KOPT-K1 (cell line): ENCODE measurements at regions not wholly inside any gene's neighbourhood (a gene's known extent, or its start where the extent isn't known, plus 50 kb on each side); places are given as distances from the start of the nearest gene placed in this dataset.

Experiments used
- H3K27ac ChIP-seq: fragments of 200-600 bp; sonication (generic); 2 replicates; pipeline ENCODE4 v1.5.1; 2016; ENCODE audit warnings: antibody characterized with exemption, mild to moderate bottlenecking, low read depth, low read length; ENCODE audit not compliant: poor library complexity, severe bottlenecking
- H3K36me3 ChIP-seq: fragments of 200-600 bp; sonication (generic); 2 replicates; pipeline ENCODE4 v1.5.1; 2017; ENCODE audit warnings: antibody characterized with exemption, mild to moderate bottlenecking, low read length, moderate library complexity; ENCODE audit not compliant: insufficient read depth
- H3K9me3 ChIP-seq: fragments of 200-600 bp; sonication (generic); 2 replicates; pipeline ENCODE4 v1.5.1; 2017; ENCODE audit warnings: antibody characterized with exemption, low read length, mild to moderate bottlenecking; ENCODE audit not compliant: insufficient read depth, poor library complexity, severe bottlenecking

DNA sequence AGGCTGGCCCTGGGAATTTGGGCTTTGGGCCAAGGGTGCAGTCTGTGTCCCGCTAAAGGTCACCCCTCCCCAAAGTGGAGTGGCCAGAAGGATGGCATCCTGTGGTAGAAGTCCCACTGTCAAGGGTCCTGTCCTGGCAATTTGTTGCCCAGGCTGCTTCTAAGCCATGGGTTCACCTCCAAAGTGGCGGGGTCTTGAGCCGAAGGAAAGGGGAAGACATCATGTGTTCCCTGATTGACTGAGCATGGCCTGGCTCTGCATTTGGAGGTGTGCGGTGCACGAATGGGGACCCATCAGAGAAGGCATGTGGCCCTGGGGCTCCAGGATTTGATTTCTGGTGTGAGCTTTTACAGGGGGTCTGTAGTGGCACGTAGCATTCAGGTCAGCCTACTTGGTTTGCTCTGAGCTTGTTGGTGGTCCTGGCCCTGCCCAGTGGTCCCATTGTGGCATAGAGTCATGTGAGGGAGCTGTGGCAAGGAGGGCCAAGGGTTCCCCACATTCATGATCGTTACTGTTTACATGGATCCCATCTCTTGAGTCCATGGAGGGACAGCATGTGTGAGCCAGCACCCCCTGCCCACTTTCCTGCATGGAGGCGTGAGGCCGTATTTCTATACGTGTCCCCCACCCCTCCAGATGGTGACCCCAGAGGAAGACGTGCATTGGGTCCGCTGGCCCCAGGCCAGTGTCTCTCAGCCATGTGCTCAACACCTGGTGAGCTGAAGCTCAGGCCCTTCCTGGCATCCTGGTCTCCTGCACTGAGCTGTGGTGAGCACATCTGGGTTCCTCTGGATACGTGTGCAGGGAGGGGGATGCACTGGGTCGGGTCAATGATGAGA, 225.1 kb downstream of the SNRPN start:
- H3K9me3 ChIP-seq: peaks cover 47% of the 10 kb centered on the region
- no peaks in the 10 kb centered on the region for H3K36me3 ChIP-seq
- no peak overlapping the region for H3K27ac ChIP-seq

DNA sequence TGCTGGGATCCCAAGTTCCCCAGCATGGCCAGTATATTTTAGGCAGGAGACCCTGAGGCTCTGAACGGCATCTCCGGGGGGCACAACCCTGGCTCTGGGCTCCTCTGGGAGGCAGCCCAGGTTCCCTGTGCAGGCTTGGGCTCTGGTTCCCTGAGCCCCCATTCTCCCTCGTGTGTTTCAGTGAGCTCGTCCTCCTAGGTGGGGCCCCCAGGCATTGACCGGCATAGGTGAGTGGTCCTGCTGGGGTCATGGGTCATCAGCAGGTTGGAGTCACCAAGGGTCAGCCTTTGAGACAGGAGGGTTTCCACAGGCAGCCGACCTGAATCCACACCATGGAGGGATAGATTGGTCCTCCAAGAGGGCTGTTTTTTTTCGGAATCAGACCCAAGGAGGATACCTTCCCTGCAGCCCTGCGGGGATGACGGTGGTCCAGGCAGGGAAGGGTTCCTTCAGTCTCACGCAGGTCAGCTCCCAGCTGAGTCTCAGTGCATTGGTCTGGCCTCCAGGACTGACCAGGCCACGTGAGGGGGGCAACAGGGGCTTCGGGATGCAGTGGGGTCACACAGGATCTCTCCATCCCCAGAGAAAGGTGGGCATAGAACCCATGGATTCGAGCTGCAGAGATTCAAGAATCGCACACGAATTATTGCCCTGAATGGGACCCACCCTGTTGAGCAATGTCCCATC, 226.0 kb downstream of the SNRPN start:
- Histone ChIP-seq H3K9me3 (peaks cover 42% of the 10 kb centered on the region), H3K27ac (no peak overlapping the region), H3K36me3 (no peaks in the 10 kb centered on the region)

DNA sequence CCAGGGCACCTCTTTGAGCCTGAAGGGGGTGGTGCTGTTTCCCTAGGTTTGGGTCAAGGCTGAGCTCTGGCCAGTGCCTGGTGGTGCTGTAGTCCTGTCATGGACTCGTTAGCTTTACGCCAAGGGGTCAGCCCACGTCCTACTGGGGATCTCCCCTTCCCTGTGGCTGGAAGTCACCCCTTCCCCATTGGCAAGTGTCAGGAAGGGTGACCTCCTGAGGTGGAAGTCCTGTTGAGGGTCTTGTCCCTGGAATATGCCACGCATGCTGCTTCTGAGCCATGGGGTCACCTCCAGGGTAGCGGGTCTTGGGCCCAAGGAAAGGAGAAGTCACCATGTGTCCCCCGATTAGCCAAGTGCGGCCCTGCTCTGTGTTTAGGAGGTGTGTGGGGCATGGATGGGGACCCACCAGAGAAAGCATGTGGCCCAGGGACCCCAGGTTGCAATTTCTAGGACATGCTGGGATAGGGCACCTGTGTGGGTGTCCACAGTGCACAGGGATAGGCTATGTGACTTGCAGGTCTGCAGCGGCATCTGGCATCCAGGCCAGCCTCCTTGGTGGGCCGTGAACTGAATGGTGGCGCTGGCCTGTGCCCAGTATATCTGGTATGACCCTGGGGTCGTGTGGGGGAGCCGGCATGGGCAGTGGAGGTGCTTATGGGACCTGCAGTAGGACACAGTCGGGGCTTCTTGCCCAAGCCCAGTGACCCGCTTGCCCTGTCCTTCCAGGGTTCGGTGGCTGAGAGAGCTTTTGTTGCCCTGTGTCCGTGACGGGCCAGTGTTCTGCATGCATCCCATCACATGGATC, 226.7 kb downstream of the SNRPN start:
- peaks cover 46% of the 10 kb centered on the region for H3K9me3 ChIP-seq
- H3K27ac ChIP-seq: no peak overlapping the region

DNA sequence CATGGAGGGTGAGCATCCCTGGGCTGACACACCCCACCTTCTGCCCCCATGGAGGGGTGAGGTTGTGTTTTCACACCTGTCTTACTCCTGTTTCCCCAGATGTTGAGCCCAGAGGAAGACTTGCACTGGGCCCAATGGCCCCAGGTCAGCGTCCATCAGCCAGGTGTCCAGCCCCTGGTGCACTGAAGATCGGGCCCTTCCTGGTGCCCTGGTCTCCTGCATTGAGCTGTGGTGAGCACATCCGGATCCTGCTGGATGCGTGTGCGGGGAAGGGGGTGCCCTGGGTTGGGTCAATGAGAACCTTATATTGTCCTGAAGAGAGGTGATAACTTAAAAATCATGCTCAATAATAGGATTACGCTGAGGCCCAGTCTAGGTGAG, 227.3 kb downstream of the SNRPN start:
- Histone ChIP-seq H3K27ac (no peak overlapping the region), H3K9me3 (peaks cover 48% of the 10 kb centered on the region), H3K36me3 (no peaks in the 10 kb centered on the region)

More for the DNA sequence above, 226.7 kb downstream of the SNRPN start:
- no peaks in the 10 kb centered on the region for H3K36me3 ChIP-seq

DNA sequence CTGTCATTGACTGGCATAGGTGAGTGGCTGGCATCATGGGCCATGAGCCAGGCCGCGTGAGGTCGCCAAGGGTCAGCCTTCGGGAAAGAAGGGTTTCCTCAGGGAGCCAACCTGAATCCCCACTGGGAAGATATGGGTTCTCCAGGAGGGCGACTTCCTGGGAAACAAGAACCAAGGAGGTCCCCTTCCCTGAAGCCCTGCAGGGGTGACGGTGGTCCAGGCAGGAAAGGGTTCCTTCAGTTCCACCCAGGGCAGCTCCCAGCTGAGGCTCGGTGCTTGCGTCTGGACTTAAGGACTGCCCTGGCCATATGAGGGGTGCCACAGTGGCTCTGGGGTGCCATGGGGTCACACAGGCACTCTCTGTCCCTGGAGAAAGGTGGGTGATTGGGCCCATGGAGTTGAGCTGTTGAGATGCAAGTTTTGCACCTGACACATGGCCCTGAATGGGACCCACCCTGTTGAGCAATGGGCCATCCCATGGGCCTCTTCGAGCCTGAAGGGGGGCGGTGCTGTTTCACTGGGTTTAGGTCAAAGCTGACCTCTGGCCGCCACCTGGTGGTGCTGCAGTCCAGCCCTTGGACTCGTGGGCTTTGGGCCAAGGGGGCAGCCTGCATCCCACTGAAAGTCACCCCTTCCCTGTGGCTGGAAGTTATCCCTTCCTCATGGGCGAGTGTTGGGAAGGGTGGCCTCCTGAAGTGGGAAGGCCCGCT, 228.1 kb downstream of the SNRPN start:
- Histone ChIP-seq H3K36me3 (no peaks in the 10 kb centered on the region), H3K9me3 (peaks cover 42% of the 10 kb centered on the region), H3K27ac (no peak overlapping the region)

DNA sequence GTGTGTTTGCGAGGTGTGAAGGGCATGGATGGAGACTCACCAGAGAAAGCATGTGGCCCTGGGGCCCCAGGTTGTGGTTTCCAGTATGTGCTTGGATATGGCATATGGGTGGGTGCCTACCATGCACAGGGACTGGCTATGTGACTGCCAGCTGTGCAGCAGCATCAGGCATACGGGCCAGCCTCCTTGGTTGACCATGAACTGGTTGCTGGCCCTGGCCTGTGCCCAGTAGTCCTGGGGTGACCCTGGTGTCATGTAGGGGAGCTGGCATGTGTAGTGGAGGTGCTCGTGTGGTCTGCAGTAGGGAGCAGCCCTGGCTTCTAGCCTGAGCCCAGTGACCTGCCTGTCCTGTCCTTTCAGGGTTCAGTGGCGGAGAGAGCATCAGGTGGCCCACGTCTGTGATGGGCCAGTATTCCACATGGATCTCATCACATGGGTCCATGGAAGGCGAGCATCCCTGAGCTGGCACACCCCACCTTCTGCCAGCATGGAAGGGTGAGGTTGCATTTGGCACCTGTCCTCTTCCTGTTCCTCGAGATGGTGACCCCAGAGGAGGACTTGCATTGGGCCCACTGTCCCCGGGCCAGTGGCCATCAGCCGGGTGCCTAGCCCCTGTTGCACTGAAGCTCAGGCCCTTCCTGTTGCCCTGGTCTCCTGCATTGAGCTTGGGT, 228.9 kb downstream of the SNRPN start:
- Histone ChIP-seq H3K27ac (no peak overlapping the region), H3K9me3 (peaks cover 41% of the 10 kb centered on the region), H3K36me3 (no peaks in the 10 kb centered on the region)

DNA sequence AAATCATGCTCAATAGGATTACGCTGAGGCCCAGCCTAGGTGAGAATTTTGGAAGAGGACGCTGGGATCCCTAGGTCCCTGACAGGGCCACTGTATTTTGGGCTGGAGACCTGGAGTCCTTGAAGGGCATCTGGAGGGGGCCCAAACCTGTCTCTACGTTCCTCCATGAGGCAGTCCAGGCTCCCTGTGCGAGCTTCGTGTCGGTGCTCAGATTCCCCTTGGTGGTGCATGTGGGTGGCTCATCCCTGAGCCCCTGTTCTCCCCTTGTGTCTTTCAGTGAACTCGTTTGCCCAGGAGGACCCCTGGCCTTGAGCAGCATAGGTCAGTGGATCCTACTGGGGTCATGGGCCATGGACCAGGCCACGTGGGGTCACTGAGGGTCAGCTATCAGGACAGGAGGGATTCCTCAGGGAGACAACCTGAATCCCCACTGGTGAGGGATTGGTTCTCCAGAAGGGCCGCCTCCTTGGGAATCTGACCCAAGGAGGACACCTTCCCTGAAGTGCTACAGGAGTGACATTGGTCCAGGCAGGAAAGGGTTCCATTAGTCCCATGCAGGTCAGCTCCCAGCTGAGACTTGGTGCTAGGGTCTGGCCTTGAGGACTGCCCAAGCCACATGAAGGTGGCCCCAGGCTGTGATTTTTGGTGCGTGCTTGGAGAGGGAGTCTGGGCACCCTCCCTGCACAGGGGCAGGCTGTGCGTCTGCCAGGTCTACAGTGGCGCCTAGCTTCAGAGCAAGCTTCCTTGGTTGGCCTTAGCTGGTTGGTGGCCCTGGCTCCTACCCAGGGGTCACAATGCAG, 229.8 kb downstream of the SNRPN start:
- Histone ChIP-seq H3K27ac (no peak overlapping the region), H3K36me3 (no peaks in the 10 kb centered on the region), H3K9me3 (peaks cover 41% of the 10 kb centered on the region)

DNA sequence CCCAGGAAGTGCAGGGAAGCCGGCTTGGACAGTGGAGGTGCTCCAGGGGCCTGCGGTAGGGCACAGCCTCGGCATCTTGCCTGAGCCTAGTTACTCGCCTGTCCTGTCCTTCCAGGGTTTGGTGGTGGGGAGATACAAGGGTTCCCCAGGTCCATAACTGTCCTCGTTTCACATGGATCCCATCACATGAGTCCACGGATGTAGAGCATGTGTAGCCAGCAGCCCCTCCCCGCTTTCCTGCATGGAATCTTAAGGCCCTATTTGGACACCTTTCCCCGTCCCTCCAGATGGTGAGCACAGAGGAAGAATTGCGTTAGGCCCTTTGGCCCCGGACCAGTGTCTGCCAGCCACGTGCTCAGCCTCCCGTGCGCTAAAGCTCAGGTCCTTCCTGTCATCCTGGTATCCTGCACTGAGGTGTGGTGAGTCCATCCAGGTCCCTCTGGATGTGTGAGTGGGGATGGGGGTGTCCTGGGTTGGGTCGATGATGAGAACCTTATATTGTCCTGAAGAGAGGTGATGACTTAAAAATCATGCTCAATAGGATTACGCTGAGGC, 230.4 kb downstream of the SNRPN start:
- Histone ChIP-seq H3K36me3 (no peaks in the 10 kb centered on the region), H3K27ac (no peak overlapping the region), H3K9me3 (peaks cover 46% of the 10 kb centered on the region)

DNA sequence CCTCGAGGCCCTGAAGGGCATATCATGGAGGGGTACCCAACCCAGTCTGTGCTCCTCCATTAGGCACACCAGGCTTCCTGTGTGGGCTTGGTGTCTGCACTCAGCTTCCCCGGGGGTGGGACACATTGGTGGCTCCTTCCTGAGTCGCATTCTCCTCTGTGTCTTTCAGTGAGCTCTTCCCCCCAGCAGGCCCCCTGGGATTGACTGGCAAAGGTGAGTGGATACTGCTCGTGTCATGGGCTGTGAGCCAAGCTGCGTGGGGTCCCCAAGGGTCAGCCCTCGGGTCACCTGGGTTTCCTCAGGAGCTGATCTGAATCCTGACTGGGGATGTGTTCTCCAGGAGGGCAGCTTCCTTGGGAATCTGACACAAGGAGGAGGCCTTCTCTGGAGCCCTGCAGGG, 231.0 kb downstream of the SNRPN start:
- Histone ChIP-seq H3K27ac (no peak overlapping the region), H3K36me3 (no peaks in the 10 kb centered on the region), H3K9me3 (peaks cover 49% of the 10 kb centered on the region)

DNA sequence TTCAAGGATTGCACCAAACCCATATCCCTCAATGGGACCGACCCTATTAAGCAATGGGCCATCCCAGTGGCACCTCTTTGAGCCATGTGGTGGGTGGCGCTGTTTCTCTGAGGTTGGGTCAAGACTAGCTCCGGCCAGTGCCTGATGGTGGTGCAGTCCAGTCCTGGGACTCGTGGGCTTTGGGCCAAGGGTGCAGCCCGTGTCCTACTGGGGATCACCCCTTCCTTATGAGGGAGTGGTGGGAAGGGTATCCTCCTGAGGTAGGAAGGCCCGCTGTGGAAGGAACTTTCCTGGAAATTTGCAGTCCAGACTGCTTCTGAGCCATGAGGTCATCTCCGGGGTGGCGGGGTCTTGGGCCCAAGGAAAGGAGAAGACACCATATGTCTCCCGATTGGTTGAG, 231.6 kb downstream of the SNRPN start:
- Histone ChIP-seq H3K36me3 (no peaks in the 10 kb centered on the region), H3K27ac (no peak overlapping the region), H3K9me3 (peaks cover 43% of the 10 kb centered on the region)

DNA sequence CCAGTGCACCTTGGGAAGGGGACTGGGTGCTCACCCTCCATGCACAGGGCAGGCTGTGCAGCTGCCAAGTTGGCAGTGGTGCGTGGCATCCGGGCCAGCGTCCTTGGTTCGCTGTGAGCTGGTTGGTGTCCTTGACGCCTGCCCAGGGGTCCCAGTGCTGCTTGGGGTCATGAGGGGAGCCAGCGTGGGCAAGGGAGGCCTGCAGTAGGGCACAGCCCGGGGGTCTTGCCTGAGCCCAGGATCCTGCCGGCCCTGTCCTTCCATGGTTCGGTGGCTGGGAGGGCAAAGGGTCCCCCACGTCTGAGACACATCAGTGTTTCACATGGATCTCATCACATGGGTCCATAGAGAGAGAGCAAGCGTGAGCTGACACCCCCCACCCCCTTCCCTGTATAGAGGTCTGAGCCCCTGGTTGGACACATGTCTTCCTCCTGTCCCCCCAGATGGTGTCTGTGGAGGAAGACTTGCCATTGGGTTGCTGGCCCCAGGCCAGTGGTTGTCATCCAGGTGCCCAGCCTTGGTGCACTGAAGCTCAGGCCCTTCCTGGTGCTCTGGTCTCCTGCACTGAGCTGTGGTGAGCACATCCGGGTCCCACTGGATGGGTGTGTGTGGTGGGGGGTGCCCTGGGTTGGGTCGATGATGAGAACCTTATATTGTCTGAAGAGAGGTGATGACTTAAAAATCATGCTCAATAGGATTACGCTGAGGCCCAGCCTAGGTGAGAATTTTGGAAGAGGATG, 232.3 kb downstream of the SNRPN start:
- Histone ChIP-seq H3K27ac (no peak overlapping the region), H3K36me3 (no peaks in the 10 kb centered on the region), H3K9me3 (peaks cover 45% of the 10 kb centered on the region)

DNA sequence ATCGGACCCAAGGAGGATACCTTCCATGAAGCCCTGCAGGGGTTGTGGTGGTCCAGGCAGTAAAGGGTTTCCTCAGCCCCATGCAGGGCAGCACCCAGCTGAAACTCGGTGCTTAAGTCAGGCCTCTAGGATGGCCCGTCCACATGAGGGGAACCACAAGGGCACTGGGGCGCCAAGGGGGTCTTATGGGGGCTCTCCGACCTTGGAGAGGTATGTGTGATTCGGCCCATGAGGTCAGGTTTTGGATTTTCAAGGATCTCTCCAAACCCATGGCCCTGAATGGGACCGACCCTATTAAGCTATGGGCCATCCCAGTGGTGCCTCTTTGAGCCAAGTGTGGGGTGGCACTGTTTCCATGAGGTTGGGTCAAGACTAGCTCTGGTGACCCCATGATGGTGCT, 233.3 kb downstream of the SNRPN start:
- H3K9me3 ChIP-seq: peaks cover 53% of the 10 kb centered on the region
- no peak overlapping the region for H3K27ac ChIP-seq
- no peaks in the 10 kb centered on the region for H3K36me3 ChIP-seq

DNA sequence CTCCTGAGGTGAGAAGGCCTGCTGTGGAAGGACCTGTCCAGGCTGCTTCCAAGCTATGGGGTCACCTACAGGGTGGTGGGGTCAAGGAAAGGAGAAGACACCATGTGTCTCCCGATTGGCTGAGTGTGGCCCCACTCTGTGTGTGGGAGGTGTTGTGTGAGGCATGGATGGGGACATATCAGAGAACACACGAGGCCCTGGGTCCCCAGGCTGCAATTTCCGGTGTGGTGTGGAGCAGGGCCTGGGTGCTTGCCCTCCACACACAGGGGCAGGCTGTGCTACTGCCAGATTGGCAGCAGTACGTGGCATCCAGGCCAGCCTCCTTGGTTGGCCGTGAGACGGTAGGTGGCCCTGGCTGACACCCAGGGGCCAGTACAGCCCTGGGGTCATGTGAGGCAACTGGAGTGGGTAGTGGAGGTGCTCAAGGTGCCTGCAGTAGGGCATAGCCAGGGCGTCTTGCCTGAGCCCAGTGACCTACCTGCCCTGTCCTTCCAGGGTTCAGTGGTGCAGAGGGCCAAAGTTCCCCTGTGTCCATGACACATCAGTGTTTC, 233.8 kb downstream of the SNRPN start:
- Histone ChIP-seq H3K27ac (no peak overlapping the region), H3K36me3 (no peaks in the 10 kb centered on the region), H3K9me3 (peaks cover 54% of the 10 kb centered on the region)
